NCI-H526 (cell line): ENCODE measurements at regions not wholly inside any gene's neighbourhood (a gene's known extent, or its start where the extent isn't known, plus 50 kb on each side); places are given as distances from the start of the nearest gene placed in this dataset.
A peak's percentile ranks its signal among the peaks of the same experiment; 100 is the strongest.
"Not testable (repeated sequence)": the region's sequence is repeated elsewhere in the genome, so short reads cannot be mapped to it uniquely, and the experiment has no call there.

ENCODE experiments used
- DNase-seq, 2 experiments: peaks; one replicate each; lab custom pipeline; 2025; lab: John Stamatoyannopoulos, UW

DNA sequence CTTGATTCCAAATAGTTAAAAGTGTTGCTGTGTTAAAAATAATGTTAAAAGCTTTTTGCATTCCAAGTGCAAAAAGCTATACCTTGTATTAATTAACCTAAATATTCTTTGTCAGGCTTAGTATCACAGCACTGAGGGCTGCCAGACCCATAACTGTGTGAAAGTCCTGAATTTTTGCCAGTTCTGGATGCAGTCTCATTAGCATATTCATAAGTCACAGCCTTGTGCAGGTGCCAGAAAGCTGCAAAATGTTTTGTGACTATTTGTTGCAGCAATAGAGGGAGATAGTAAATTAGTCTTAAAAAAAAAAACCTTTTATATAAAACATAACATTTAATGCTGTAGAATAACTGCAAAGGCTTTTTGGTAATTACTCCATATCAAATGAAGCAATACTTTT lies 56.6 kb downstream of the SLITRK1 start:
- no peak for DNase-seq

DNA sequence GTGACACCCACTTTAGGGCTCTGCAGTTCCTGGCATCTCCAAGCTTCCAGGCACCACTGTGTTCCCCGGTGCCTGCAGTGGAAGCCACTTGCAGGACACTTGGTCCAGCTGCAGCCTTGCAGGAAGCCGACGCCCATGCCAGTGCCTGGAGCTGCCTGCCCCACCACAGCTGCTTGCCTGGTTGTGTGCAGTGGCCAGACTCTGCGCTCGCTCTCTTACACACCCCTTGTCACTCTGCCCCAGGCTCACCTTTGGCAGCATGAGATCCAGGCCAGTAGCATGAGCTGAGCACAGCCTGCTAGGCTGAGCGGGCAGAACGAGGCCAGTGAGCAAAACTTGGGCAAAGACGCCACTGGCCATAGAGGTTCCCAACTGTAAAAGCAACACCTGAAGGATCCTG lies 57.7 kb downstream of the SLITRK1 start:
- no peak for DNase-seq

DNA sequence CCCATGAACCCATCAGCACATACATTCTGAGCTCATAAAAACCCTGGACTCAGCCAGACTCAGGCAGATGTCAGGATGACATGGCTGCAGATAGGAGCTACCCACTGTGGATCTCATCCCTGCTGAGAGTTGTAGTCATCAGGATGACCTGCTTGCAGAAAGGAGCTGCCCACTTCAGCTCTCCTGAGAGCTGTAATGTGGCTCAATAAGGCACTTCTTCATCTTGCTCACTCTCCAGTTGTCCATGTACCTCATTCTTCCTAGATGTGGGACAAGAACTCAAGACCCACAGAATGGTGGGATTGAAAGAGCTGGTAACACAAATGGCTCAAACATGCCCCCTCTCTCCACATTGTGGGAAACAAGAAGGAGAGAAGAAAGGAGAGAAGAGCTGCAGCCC lies 58.2 kb downstream of the SLITRK1 start:
- no peak for DNase-seq

DNA sequence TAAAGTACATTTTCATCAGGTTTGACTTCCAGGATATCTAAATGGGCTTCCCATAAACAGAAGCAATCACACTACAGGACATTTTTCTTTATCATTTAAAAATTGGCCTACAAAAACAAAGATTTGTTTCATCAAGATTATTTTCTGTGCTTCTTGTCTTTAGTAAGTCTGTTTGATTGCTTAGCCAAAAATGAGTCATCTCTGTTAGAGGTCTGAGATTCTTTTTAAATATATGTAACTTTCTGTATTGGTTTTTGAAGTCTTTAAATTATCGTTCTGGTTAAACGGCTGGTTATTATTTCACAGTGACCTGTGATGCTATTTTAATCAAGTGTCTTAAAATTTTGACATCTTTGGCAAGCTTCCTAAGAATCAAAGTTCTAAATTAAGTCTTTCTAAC lies 62.7 kb downstream of the SLITRK1 start:
- no peak for DNase-seq

DNA sequence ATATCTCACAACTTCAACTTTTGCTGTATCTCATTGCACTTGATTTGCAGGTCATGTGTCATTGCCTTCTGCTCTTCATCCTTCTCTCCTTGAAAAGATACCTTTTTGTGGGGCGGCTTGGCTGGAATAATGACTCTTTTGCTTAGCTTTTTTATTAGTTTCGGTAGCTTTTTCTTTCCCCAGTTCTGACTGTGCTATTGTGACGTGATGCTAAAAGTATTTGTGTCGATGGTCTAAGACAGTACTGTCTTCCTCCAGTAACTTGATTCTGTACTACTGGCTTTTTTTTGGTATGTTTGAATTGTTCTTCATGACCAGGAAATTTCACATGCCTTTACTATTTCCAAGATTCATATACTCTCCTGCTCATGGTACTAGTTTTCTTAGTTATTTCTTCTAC lies 63.1 kb downstream of the SLITRK1 start:
- no peak for DNase-seq

DNA sequence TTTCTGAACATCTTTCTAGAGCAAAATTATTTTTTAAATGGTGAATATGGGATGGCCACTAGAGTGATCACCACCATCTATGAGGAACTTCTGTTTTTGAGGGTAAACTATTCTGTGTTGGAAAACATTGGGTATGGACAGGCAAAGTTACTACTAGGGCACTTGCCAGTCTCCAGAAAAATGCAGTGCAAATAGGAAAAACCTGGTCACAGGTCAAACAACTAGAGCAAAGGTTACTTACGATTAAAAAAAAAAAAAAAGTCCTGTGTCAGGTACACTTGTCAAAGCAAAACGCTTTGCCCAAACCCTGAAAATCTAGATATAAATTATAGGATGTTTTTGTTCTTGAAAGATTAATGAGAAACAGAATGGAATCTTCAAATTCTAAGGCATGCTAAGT lies 66.2 kb downstream of the SLITRK1 start:
- no peak for DNase-seq

DNA sequence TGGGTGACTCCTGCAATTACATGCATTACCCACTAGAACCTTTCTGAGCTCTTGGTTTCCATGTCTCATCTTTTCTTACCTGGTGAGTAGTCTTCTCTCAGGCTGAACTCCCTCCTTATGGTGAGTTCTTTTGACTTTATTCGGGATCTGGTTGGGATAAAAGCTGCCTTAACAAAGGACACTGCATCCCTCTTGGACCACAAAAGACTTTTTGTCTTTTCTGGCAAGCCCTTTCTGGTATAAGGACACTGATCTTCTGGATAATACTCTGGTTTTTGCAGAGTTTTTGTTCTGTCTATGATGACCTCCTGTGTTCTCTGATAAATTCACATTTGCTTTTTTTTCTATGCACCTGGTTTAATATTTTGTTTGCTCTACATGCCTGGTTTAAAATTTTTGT lies 66.7 kb downstream of the SLITRK1 start:
- DNase-seq: no peak

DNA sequence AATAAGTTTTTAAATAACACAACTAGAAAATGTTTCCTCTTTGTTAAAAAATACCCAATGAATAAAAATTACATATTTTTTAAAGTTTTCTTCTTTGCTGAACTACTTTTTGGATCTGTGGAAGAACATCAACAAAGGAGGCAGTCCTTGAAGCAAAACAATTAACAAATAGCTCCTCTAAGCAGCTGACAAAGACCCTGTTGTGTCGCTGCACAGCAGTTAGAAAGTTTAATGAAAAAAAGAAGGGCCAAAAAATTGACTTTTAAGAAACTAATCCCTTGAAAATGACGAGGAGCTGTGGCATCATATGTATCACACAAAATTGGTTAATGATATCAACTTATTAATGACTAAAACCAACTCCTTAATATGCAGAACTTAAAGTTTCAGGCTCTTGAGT lies 72.1 kb downstream of the SLITRK1 start:
- DNase-seq: no peak

DNA sequence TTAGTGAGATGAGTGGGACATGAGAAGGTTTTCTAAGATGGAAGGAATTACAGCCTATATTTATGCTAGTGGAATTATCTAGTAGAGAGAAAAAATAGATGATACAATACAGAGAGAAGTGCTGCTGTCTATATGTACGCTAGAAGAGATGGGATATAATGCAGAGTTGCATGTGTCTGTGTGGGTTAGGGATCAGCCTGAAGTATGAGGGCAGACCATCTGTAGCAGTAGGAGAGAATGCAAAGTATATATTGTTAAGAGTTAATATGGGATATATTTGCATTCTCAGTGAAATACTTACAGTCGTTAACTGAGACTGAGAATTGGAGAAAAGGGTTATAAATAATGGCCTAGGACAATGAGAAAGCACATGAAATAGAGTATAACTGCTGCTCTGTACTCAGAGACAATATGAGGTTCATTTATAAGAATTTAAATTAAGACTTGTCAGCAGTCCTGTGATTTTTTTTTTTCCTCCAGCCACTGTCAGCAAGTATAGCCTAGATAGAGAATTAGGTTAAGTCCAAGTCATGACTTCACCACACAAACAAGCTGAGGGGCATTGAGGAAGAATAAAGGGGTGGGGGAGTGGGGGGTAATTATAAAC lies 77.8 kb downstream of the SLITRK1 start:
- DNase-seq: peak; percentile 49 to 63

DNA sequence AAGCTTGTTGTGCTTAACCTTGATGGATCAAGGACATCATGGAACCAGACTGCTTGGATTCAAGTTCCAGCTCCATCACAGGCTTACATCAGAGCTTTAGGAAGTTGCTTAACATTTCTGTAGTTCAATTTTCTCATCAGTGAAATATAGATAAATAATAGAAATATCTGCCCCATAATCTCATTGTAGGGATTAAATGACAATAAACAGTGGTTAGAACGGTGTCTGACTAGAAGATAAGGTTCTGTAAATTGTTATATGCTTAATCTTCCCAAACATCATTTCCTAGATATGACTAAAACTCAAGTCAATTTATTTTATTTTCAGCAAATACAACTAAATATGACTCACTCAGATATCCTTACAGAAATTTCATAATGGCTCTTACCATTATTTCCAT lies 83.5 kb downstream of the SLITRK1 start:
- no peak for DNase-seq

DNA sequence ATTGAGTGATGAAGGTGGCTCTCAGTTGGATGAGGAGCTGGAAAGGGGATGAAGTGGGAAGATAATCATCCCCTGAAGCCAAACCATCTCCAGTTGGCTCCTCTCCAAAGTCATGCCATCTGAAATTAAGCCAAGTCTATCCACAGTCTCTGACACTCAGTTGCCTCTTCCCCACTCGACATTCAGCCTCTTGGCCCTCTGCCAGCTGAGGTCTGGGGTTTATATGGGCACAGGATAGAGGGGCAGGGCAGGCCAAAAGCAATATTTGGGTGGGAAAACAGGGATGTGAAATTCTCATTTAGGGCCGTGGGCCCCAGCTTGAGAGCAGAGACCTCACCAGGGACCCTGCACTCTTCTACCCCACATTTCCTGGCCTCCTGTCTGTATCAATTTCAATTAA lies 85.9 kb downstream of the SLITRK1 start:
- DNase-seq: no peak

DNA sequence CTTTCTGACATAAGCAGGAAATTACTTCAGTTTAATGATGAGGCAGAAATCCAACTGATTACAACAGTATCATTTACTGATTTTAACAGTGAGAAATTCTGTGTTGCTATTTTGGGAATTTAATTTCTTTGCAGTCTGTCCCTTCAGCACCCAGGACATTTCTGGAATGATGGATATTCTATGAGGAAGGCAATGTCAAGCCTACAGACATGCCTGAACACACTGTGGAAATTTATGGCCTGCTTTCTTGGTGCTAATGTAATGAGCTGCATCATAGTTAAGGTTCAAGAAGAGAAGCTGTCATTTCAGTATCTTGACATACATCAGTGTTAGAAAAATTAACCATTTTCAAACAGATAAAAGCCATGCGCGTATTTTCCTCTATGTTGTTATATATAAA lies 87.7 kb downstream of the SLITRK1 start:
- DNase-seq: no peak

DNA sequence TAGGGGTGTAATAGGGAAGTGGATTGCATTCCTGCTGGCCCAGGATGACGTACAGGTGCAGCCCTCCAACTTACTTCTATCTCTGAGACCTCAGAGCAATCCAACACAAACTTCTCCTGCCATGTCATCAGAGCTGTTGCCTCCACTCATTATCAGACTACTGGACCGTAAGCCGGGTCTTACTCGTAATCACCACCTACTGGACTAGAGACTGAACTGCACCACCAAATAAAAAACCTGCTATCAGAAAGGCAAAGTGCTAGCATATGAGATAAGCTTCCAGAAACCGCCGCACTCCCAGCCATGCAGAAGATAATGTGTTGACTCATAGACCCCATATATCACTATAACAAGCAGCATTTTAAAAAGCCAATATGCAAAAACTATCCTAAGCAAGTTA lies 102.0 kb downstream of the SLITRK1 start:
- peak; percentile 10 to 64 for DNase-seq

DNA sequence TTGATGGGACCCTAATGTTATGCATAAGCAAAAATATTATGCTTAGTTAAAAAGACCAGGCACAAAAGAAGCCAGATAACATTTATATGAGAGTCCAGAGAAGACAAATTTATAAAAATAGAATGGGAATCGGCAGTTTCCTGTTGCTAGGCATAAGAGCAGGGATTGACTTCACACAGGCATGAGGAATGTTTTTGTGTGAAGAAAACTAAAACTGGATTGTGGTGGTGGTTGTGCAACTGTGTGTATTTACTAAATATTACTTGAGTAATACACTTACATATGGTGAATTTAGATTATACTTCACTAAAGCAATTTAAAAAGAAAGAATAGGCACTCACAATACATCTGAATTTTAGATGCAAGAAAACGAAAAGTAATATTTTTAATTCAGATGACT lies 108.3 kb downstream of the SLITRK1 start:
- no peak for DNase-seq

DNA sequence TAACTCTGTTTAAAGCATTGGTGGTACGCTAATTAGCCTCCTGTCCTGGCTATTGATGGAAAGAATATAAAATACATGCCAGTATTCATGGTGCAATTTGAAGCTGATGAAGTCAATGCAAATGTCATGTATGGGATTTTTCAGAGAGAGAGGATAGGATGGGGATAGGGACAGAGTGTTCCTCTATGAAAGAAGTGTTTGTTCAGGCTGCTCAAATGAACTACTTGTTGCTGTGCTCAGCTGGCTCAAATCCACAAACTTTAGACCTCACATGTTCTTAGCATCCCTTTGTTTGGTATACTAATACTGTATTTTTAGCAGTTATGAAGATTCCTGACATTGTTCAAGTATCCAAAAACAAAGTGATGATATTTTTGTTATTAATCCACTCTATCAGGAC lies 116.5 kb downstream of the SLITRK1 start:
- DNase-seq: no peak

DNA sequence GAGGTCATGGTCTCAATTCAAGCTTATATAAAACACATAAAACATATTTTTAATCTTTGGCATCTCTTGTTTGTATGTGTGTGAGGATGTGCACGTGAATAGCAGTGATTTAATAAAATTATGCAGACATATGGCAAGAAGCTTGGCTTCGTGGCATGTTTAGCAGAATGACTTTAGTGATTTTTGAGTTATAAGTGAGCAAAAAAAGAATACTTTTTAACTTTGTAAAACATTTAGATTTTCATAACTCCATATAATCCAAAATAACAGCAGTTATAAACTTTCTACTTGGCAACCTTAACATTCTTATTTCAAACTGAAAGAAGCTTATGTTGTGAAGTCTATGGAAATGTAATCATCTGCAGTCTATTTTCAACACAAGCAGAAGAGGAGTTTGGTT lies 120.6 kb downstream of the SLITRK1 start:
- no peak for DNase-seq

DNA sequence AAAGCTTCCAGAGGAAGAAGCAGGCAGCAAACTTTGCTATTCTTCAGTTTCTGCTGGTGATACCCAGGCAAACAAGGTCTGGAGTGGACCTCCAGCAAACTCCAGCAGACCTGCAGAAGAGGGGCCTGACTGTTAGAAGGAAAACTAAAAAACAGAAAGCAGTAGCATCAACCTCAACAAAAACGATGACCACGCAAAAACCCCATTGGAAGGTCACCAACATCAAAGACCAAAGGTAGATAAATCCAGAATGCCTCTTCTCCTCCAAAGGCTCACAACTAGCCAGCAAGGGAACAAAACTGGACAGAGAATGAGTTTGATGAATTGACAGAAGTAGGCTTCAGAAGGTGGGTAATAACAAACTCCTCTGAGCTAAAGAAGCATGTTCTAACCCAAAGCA lies 127.1 kb downstream of the SLITRK1 start:
- not testable (repeated sequence) for DNase-seq

DNA sequence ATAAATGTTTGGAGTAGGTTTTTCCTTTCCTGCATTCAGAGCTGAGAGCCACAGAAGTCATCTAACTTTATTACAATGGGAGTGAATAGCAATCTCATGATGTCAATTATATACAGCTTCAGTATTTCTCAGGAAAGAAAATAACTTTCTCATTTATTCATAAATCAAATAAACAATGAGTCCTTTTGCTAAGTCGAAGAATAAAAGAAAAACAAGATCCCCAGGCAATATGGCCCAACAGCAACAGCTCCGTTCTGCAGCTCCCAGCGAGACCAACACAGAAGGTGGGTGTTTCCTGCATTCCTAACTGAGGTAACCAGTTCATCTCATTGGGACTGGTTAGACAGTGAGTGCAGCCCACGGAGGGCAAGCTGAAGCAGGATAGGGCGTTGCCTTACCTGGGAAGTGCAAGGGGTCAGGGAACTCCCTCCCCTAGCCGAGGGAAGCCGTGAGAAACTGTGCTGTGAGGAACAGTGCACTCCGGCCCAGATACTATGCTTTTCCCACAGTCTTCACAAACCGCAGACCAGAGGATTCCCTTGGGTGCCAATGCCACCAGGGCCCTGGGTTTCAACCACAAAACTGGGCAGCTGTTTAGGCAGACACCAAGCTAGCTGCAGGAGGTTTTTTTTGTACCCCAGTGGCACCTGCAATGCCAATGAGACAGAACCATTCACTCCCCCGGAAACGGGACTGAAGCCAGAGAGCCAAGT lies 128.2 kb downstream of the SLITRK1 start:
- no peak for DNase-seq

DNA sequence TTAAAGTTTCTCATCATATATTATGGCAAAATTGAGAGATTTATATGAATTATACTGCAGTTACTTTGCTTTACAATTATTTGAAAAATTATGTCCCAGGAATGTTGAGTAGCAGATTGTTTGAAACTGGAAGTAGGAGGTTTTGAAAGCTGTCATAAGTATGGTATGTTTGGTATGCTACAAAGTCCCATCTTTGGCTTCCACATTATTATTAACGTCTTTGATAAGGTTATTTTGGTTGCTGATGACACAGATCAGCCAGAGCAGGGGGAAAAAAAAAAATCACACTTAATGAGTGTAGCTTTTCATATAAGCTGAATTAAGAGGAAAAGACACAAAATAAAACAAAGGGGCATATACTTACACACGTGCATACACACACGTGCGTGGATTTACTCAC lies 130.1 kb downstream of the SLITRK1 start:
- DNase-seq: no peak

DNA sequence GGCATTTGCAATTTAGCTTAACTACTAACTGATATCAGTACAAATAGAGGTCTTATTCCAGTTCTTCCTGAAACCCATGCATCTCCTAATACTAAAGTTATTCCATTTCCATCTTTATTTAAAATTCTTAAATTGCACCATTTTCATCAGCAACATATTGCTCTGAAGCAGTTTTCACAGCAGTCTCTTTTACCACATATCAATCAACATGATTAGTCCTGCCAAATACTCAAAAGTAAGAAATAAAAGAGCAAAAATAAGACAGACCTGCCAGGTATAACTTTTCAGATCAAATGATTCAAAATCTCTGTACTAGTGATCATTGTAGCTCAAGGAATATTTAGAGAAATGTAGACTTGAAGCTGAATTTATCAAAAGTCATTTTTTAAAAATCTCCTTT lies 141.7 kb downstream of the SLITRK1 start:
- DNase-seq: no peak

DNA sequence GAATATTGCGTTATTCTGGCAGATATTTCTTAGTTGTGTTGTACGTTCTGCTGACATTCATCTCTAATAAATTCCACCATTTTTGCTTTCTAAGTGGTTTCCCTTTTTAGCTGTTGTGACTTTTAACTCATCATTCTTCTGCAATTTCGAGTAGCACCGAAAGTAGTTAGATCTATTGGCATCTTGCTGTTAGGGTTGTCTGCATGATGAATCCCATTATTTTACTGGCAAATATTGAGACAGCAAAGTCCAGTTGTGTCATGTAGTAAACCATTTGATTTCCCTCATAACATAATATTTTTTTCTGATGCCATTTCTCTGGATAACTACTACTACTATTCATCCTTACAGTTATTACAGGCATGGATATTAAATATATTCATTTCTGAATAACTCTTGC lies 143.9 kb downstream of the SLITRK1 start:
- no peak for DNase-seq

DNA sequence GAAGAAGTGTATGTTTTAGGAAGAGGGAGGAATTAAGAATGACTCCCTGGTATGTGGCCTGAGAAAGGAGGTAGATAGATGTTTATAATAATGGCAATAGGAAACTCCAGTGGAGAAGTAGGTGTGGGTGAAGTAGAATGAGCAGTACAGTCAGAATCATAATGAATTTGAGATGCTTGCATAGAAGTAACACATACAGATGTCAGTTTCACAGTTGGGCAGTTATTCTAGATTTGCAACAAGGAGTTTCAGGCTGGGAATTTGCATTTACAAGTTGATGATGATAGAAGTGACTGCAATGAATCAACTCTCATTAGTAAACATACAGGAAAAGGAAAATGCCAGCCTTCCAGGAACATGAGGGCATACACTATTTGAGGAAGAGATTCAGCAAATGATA lies 149.0 kb downstream of the SLITRK1 start:
- DNase-seq: peak; percentile 56 to 74

DNA sequence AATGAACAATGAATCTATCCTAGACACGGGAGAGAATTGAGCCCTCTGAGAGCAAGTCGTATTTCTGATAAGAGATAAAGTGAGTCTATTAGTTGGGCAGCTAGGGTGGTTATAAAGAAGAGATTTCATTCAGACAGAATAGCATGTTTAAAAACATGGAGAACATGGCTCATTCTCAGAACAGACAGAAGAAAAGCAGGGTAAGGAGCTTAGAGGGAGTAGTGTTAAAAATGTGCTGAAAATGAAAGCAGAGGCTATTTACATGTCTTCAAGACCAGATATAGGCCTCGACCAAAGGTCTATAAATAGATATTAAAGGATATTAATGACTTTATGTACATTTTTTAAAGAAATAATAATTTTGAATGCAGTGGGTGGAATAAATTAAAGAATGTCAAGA lies 149.5 kb downstream of the SLITRK1 start:
- DNase-seq: no peak

DNA sequence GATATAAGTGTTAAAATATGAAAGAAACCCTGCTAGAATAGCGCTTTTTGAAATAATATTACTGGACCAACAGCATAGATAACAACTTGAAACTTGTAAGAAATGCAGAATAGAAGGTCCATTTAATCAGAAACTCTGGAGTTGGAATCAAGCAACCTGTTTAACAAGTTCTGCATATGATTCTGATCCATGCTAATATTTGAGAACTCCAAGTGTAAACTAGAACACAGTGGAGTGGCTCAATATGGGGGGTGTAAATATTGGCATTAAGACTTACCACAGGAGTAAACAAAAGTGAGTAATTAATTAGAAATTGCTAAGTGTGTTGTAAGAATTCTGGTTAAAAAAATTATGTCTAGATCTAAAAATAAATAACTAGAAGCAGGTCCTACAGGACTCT lies 151.2 kb downstream of the SLITRK1 start:
- DNase-seq: no peak
